AG04450 (cell line): ENCODE measurements at regions not wholly inside any gene's neighbourhood (a gene's known extent, or its start where the extent isn't known, plus 50 kb on each side); places are given as distances from the start of the nearest gene placed in this dataset.

ENCODE experiments used
- CTCF ChIA-PET: fragments of 300-600, 350-600 bp; formaldehyde crosslinking; extraction: SDS; loops from one replicate; lab custom pipeline; 2022; ENCODE audit warnings: antibody characterized with exemption, inconsistent platforms; lab: Charles Lee
- POLR2A ChIA-PET: fragments of 350-600 bp; formaldehyde crosslinking; extraction: SDS; loops from one replicate; lab custom pipeline; 2021; ENCODE audit warnings: antibody characterized with exemption, inconsistent platforms; lab: Yijun Ruan, JAX
- DNase-seq: peaks from one replicate; pipeline ENCODE4 v3.0.0-alpha.2; 2011; ENCODE audit warnings: low read depth, low spot score
- H3K27ac ChIP-seq: one replicate; pipeline ENCODE4 v1.5.1; 2012; ENCODE audit warnings: low read depth, low read length, control low read depth
- H3K27me3 ChIP-seq: one replicate; pipeline ENCODE4 v1.6.0; 2012; ENCODE audit warnings: low read length; ENCODE audit not compliant: control insufficient read depth, insufficient read depth
- H3K4me3 ChIP-seq: 2 replicates; pipeline ENCODE4 v1.5.1; 2011; ENCODE audit warnings: mild to moderate bottlenecking, low read depth, low read length, control low read depth
- H3K9me3 ChIP-seq: 2 replicates; pipeline ENCODE4 v1.5.1; 2012; ENCODE audit warnings: low read length; ENCODE audit not compliant: control insufficient read depth, insufficient read depth
- TF ChIP-seq, protein P1 (sequence below): IDR thresholded peaks from 2 replicates; pipeline ENCODE4 v1.5.1; 2011; ENCODE audit warnings: low read depth, low read length, control low read depth, inconsistent platforms

DNA sequence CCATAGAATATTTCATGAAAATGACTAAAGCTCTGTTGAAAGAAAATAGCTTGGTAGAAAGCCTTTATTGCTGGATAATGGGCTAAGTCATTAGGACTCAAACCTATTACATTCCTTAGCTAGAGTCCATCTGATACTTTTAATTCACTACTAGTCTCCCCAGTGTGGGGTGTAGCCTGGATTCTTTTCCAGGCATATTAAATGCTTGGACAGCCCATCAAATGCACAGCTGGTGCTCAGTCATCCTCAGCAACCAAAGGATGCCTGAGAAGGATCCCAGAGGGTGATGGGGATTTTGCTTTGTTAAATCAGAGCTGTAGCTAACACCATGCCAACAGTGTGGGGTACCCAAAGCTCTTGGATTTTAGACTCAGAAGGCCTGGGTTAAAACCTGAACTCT lies 153.5 kb downstream of the DLEU7 start:
- TF ChIP-seq, protein P1, sequence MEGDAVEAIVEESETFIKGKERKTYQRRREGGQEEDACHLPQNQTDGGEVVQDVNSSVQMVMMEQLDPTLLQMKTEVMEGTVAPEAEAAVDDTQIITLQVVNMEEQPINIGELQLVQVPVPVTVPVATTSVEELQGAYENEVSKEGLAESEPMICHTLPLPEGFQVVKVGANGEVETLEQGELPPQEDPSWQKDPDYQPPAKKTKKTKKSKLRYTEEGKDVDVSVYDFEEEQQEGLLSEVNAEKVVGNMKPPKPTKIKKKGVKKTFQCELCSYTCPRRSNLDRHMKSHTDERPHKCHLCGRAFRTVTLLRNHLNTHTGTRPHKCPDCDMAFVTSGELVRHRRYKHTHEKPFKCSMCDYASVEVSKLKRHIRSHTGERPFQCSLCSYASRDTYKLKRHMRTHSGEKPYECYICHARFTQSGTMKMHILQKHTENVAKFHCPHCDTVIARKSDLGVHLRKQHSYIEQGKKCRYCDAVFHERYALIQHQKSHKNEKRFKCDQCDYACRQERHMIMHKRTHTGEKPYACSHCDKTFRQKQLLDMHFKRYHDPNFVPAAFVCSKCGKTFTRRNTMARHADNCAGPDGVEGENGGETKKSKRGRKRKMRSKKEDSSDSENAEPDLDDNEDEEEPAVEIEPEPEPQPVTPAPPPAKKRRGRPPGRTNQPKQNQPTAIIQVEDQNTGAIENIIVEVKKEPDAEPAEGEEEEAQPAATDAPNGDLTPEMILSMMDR, result no peak
- Histone ChIP-seq H3K9me3 (no peaks in the 10 kb centered on the region), H3K4me3 (no peak overlapping the region), H3K27ac (no peak overlapping the region), H3K27me3 (no peaks in the 10 kb centered on the region)
- CTCF ChIA-PET, result no interaction called here
- no peak for DNase-seq
- POLR2A ChIA-PET, result no interaction called here

DNA sequence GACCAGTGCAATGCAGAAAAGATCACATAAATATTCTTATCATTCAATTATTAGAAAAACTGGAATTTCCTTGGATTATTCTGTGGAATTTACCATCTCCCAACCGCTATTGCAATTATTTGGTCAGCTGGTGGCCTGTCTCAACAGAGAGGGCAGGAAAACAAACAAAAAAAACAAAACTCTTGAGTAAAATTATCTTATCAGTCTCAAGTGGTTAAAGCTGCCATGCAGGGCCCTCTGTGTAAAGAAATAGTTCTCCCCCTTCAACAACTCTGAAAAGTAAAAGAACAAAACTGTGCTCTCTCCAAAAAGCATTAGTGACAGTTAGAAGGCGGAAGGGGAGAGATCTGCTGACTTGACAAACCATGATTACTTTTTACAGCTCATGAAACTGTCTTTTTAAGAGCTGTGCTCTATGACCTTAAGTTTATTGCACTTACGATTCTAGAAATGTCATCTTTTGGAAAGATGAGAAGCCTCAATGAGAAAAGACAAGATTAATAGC lies 152.3 kb downstream of the DLEU7 start:
- ChIA-PET CTCF (interaction anchor here (1.4 kb wide), 1 partner anchor 378 kb away, joined by 3 read pairs; no protein-coding TSS in a partner anchor), POLR2A (no interaction called here)
- no peak overlapping the region for H3K4me3 ChIP-seq
- H3K27me3 ChIP-seq, result peaks cover 2% of the 10 kb centered on the region
- no peak overlapping the region for H3K27ac ChIP-seq
- TF ChIP-seq, protein P1, result no peak
- no peak for DNase-seq
- H3K9me3 ChIP-seq, result no peaks in the 10 kb centered on the region

DNA sequence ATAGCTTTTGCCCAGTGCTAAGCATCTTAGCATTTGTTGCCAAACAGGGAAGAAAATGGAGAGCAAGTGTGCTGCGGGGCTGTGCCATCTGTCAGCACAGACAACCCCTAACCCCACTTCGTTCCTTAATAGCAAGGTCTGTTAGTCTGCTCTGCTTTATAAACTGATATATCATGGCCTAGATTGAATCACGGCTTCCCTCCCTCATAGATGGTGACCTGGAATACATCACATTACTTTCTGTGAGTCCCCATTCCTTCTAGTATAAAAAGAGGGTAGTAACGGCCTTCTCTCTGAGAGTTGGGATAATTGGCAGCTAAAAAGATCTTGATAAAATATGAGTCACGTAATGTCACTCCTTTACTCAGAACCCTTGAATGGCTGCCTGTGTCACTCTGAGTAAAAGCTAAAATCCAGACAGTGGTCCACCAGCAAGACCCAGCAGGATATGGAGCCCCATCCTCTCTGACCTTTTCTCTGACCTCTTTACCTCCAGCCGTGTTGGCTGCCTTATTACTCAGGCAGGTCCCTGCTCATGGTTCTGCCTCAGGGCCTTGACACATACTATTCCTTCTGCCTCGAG lies 151.7 kb downstream of the DLEU7 start:
- Histone ChIP-seq H3K27ac (no peak overlapping the region), H3K9me3 (no peaks in the 10 kb centered on the region), H3K27me3 (peaks cover 2% of the 10 kb centered on the region), H3K4me3 (no peak overlapping the region)
- DNase-seq, result no peak
- POLR2A ChIA-PET, result no interaction called here
- TF ChIP-seq, protein P1, result no peak
- CTCF ChIA-PET, result interaction anchor here (1.4 kb wide), 1 partner anchor 378 kb away, joined by 3 read pairs; no protein-coding TSS in a partner anchor

DNA sequence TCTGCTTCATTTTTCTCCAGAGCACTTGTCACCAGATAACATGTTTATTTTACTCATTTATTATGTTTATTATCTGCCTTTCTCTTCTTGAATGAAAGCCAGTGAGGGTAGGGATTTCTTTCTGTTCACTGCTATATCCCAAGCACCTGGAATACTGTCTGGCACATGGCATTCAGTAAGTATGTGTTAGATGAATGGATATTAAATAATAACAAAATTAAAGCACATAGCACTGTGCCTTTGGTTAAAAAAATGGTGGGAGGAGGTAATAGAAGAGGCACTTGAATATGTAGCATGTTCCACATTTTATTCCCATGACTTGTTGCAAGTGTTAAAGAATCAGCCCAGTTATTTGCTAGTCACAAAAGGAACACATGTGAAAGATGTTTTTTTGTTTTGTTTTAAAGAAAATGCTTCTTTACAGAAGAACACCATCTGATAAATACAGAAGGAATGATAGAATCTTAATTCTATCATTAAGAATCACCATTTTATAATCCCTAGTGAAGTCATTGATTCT lies 151.0 kb downstream of the DLEU7 start:
- no peaks in the 10 kb centered on the region for H3K9me3 ChIP-seq
- POLR2A ChIA-PET, result no interaction called here
- CTCF ChIA-PET, result no interaction called here

DNA sequence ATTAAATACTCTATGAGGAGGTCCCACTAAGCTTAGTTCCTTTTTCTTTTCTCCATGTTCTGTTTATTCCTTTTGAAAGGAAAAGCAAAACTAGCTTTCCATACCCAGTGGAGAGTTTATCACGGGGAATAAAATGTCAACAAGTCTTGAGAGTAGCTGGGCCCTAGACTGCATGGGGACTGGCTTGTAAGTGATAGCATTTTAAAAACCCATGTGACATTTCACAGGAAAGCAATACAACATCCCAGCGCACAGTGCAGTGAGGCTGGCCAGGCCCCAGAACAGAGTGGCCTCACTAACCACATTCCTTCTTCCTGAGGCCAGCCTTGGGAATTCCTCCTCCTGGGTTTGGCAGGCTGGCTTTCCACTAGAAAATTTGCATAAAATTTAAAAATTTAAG lies 149.8 kb downstream of the DLEU7 start:
- DNase-seq, result no peak
- Histone ChIP-seq H3K9me3 (no peaks in the 10 kb centered on the region), H3K4me3 (no peak overlapping the region), H3K27me3 (peaks cover 2% of the 10 kb centered on the region), H3K27ac (no peak overlapping the region)
- POLR2A ChIA-PET, result no interaction called here
- CTCF ChIA-PET, result no interaction called here
- TF ChIP-seq, protein P1, result no peak

More for the DNA sequence above, 151.0 kb downstream of the DLEU7 start:
- Histone ChIP-seq H3K27me3 (peaks cover 2% of the 10 kb centered on the region), H3K27ac (no peak overlapping the region), H3K4me3 (no peak overlapping the region)
- no peak for DNase-seq
- TF ChIP-seq, protein P1, result no peak
